Breast epithelium (tissue), 3 donors: ENCODE measurements at regions not wholly inside any gene's neighbourhood (a gene's known extent, or its start where the extent isn't known, plus 50 kb on each side); places are given as distances from the start of the nearest gene placed in this dataset.

Source experiments
- POLR2A ChIP-seq: fragments of 450-650 bp; IDR thresholded peaks from one replicate; pipeline ENCODE4 v1.6.1; 2016; ENCODE audit warnings: antibody characterized with exemption, mild to moderate bottlenecking, moderate library complexity
- POLR2AphosphoS5 ChIP-seq, 3 donors: sonication (generic); formaldehyde crosslinking; IDR thresholded peaks; one replicate each; pipeline ENCODE4 v1.6.1; 2017; ENCODE audit warnings: antibody characterized with exemption in 3 of 3
- TF ChIP-seq, protein P1 (sequence below), 3 donors: fragments of 450-650 bp; IDR thresholded peaks; one replicate each; pipeline ENCODE4 v1.5.1; 2016 to 2017; ENCODE audit warnings: antibody characterized with exemption in 3 of 3, mild to moderate bottlenecking in 3 of 3, moderate library complexity in 3 of 3

DNA sequence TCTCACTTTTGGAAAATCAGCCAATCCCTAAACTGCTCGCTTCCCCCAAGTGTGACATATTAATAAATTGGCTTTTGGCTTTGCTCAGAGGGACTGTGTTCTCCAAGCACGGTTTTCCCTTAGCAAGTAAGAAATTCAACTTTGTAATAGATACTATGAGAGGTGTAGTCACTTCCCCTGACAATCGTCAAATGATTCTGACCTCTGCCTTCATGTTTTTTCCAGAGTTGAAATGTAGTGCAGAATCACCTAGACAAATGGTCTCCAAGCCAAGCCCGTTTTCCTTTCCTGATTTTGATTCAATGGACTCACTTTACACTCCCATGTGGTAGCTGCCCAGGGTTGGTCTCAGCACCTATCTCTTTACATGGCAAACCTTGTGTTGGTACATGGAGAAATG lies 99.1 kb downstream of the ARL4A start:
- TF ChIP-seq, protein P1, sequence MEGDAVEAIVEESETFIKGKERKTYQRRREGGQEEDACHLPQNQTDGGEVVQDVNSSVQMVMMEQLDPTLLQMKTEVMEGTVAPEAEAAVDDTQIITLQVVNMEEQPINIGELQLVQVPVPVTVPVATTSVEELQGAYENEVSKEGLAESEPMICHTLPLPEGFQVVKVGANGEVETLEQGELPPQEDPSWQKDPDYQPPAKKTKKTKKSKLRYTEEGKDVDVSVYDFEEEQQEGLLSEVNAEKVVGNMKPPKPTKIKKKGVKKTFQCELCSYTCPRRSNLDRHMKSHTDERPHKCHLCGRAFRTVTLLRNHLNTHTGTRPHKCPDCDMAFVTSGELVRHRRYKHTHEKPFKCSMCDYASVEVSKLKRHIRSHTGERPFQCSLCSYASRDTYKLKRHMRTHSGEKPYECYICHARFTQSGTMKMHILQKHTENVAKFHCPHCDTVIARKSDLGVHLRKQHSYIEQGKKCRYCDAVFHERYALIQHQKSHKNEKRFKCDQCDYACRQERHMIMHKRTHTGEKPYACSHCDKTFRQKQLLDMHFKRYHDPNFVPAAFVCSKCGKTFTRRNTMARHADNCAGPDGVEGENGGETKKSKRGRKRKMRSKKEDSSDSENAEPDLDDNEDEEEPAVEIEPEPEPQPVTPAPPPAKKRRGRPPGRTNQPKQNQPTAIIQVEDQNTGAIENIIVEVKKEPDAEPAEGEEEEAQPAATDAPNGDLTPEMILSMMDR (IDR thresholded peaks at IDR 0.05) = no peak
- TF ChIP-seq POLR2A (no peak), POLR2AphosphoS5 (IDR thresholded peaks at IDR 0.05) (no peak)
